ENCODE measurements at regions not wholly inside any gene's neighbourhood (a gene's known extent, or its start where the extent isn't known, plus 50 kb on each side); places are given as distances from the start of the nearest gene placed in this dataset.

DNA sequence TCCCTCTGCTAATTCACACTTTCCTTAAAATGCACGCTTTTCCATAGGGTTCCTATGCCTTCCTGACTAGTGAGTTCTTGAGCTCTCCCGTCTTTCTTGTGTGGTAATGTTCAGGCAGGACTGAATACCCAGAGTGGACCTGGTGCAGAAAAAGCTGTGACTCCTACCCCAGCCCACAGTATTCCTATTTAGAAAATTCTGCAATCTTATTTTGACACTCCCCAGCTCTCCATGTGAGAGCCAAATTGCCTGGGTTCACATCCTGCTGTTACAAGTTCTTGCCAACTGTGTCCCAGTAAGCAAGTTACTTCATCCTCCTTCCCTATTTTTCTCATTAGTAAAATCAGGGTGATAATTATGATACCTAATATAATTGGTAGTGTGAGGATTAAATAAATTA, 290.8 kb upstream of the SLCO3A1 start:
- TF ChIP-seq, protein P1, sequence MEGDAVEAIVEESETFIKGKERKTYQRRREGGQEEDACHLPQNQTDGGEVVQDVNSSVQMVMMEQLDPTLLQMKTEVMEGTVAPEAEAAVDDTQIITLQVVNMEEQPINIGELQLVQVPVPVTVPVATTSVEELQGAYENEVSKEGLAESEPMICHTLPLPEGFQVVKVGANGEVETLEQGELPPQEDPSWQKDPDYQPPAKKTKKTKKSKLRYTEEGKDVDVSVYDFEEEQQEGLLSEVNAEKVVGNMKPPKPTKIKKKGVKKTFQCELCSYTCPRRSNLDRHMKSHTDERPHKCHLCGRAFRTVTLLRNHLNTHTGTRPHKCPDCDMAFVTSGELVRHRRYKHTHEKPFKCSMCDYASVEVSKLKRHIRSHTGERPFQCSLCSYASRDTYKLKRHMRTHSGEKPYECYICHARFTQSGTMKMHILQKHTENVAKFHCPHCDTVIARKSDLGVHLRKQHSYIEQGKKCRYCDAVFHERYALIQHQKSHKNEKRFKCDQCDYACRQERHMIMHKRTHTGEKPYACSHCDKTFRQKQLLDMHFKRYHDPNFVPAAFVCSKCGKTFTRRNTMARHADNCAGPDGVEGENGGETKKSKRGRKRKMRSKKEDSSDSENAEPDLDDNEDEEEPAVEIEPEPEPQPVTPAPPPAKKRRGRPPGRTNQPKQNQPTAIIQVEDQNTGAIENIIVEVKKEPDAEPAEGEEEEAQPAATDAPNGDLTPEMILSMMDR (IDR thresholded peaks at IDR 0.05) = no peak
- TF ChIP-seq POLR2A (IDR thresholded peaks at IDR 0.05) = no peak
